Activated CD4-positive, alpha-beta T cell treated with anti-CD3 and anti-CD28 coated beads for 36 hours (primary cell): ENCODE measurements at regions not wholly inside any gene's neighbourhood (a gene's known extent, or its start where the extent isn't known, plus 50 kb on each side); places are given as distances from the start of the nearest gene placed in this dataset.

Source experiments
- ATAC-seq: fragments of 200-7000 bp; cut with Tn5 transposase; one replicate; pipeline ENCODE4 v1.10.0; 2021; ENCODE audit warnings: mild to moderate bottlenecking, moderate library complexity
- CTCF ChIA-PET: fragments of 350-600 bp; sonication (Branson Sonifier 250); formaldehyde crosslinking; loops from one replicate; lab custom pipeline; 2021; ENCODE audit warnings: antibody characterized with exemption; lab: Charles Lee
- POLR2A ChIA-PET: fragments of 350-600 bp; sonication (Branson Sonifier 250); formaldehyde crosslinking; loops from one replicate; lab custom pipeline; 2021; ENCODE audit warnings: antibody characterized with exemption, inconsistent platforms; lab: Charles Lee
- DNase-seq: peaks from one replicate; pipeline ENCODE4 v3.0.0-alpha.2; 2020
- H3K27ac Mint-ChIP-seq: one replicate; pipeline ENCODE4 v1.8.0; 2021; ENCODE audit warnings: mixed read lengths
- H3K27me3 Mint-ChIP-seq: one replicate; pipeline ENCODE4 v1.8.0; 2021; ENCODE audit warnings: mixed read lengths
- H3K36me3 Mint-ChIP-seq: one replicate; pipeline ENCODE4 v1.8.0; 2021; ENCODE audit warnings: low read depth, mixed read lengths
- H3K4me1 Mint-ChIP-seq: one replicate; pipeline ENCODE4 v1.8.0; 2021; ENCODE audit warnings: mixed read lengths
- H3K4me3 Mint-ChIP-seq: one replicate; pipeline ENCODE4 v1.8.0; 2021; ENCODE audit warnings: mild to moderate bottlenecking, moderate library complexity, mixed read lengths
- H3K9me3 Mint-ChIP-seq: one replicate; pipeline ENCODE4 v1.8.0; 2021; ENCODE audit warnings: low read depth, mixed read lengths
- intact Hi-C, 2 experiments: fragments of 100-400 bp; cut with DNase I in 1 of 2; cut with micrococcal nuclease in 1 of 2; formaldehyde crosslinking; loops; one replicate each; pipeline versions ENCODE4 v1.14.2 to v1.15.1; 2022 to 2024; cut with DNase I, micrococcal nuclease

GRCh38 chr5:116377276-116378006, 197.2 kb downstream of the SEMA6A start:
- peaks cover 5% of the 10 kb centered on the region for H3K4me1 Mint-ChIP-seq
- no peaks in the 10 kb centered on the region for H3K9me3 Mint-ChIP-seq
- POLR2A ChIA-PET = no interaction called here
- intact Hi-C loops = no loop called here
- CTCF ChIA-PET = no interaction called here
- no peaks in the 10 kb centered on the region for H3K27me3 Mint-ChIP-seq
- DNase-seq (no peak), ATAC-seq (no peak)
- H3K4me3 Mint-ChIP-seq = no peak overlapping the region
- peaks cover 19% of the 10 kb centered on the region for H3K36me3 Mint-ChIP-seq
- no peak overlapping the region for H3K27ac Mint-ChIP-seq

GRCh38 chr5:116375926-116376325, 198.7 kb downstream of the SEMA6A start:
- no peaks in the 10 kb centered on the region for H3K9me3 Mint-ChIP-seq
- CTCF ChIA-PET = no interaction called here
- H3K4me3 Mint-ChIP-seq = no peak overlapping the region
- peaks cover 10% of the 10 kb centered on the region for H3K4me1 Mint-ChIP-seq
- intact Hi-C loops = no loop called here
- H3K27ac Mint-ChIP-seq = no peak overlapping the region
- peaks cover 8% of the 10 kb centered on the region for H3K36me3 Mint-ChIP-seq
- DNase-seq = no peak
- H3K27me3 Mint-ChIP-seq = no peaks in the 10 kb centered on the region
- ATAC-seq = no peak
- POLR2A ChIA-PET = no interaction called here

- Mint-ChIP-seq H3K4me1 (peaks cover 20% of the 10 kb centered on the region), H3K27ac (no peak overlapping the region), H3K9me3 (no peaks in the 10 kb centered on the region), H3K36me3 (peaks cover 8% of the 10 kb centered on the region), H3K27me3 (no peaks in the 10 kb centered on the region), H3K4me3 (no peak overlapping the region)
- ChIA-PET CTCF (no interaction called here), POLR2A (no interaction called here)
- intact Hi-C loops = no loop called here
- ATAC-seq (no peak), DNase-seq (no peak)
Measured at GRCh38 chr5:116374434-116374852, 200.2 kb downstream of the SEMA6A start.

GRCh38 chr5:116372931-116373597, 201.6 kb downstream of the SEMA6A start:
- Mint-ChIP-seq H3K27me3 (no peaks in the 10 kb centered on the region), H3K36me3 (peaks cover 5% of the 10 kb centered on the region), H3K4me1 (peaks cover 24% of the 10 kb centered on the region), H3K27ac (no peak overlapping the region), H3K4me3 (no peak overlapping the region), H3K9me3 (no peaks in the 10 kb centered on the region)
- ChIA-PET POLR2A (no interaction called here), CTCF (no interaction called here)
- DNase-seq (no peak), ATAC-seq (peak; percentile 63)
- intact Hi-C loops = no loop called here

GRCh38 chr5:116371935-116372334, 202.7 kb downstream of the SEMA6A start:
- Mint-ChIP-seq H3K9me3 (no peaks in the 10 kb centered on the region), H3K36me3 (peaks cover 5% of the 10 kb centered on the region), H3K4me3 (no peak overlapping the region), H3K27me3 (no peaks in the 10 kb centered on the region), H3K27ac (no peak overlapping the region), H3K4me1 (peaks cover 24% of the 10 kb centered on the region)
- CTCF ChIA-PET = no interaction called here
- intact Hi-C loops = no loop called here
- no peak for DNase-seq
- no peak for ATAC-seq
- POLR2A ChIA-PET = no interaction called here

- no peak overlapping the region for H3K27ac Mint-ChIP-seq
- no peaks in the 10 kb centered on the region for H3K9me3 Mint-ChIP-seq
- H3K36me3 Mint-ChIP-seq = peaks cover 5% of the 10 kb centered on the region
- ChIA-PET POLR2A (interaction anchor here (0.5 kb wide), 1 partner anchor 396 kb away, joined by 3 read pairs; no protein-coding TSS in a partner anchor), CTCF (interaction anchor here (0.6 to 0.7 kb wide), 2 partner anchors 69 to 943 kb away, joined by 3 read pairs; no protein-coding TSS in a partner anchor)
- no peak for ATAC-seq
- H3K4me1 Mint-ChIP-seq = peaks cover 24% of the 10 kb centered on the region
- no peaks in the 10 kb centered on the region for H3K27me3 Mint-ChIP-seq
- intact Hi-C loops = no loop called here
- no peak overlapping the region for H3K4me3 Mint-ChIP-seq
- DNase-seq = no peak
Measured at GRCh38 chr5:116371431-116371830, 203.2 kb downstream of the SEMA6A start.

GRCh38 chr5:116370886-116371285, 203.7 kb downstream of the SEMA6A start:
- no peak overlapping the region for H3K4me3 Mint-ChIP-seq
- ChIA-PET POLR2A (interaction anchor here (0.5 kb wide), 1 partner anchor 396 kb away, joined by 3 read pairs; no protein-coding TSS in a partner anchor), CTCF (interaction anchor here (0.6 to 0.7 kb wide), 2 partner anchors 70 to 943 kb away, joined by 3 read pairs; no protein-coding TSS in a partner anchor)

GRCh38 chr5:116370149-116370548, 204.5 kb downstream of the SEMA6A start:
- Mint-ChIP-seq H3K4me1 (peaks cover 24% of the 10 kb centered on the region), H3K36me3 (peaks cover 8% of the 10 kb centered on the region), H3K27ac (no peak overlapping the region), H3K9me3 (no peaks in the 10 kb centered on the region), H3K4me3 (no peak overlapping the region), H3K27me3 (no peaks in the 10 kb centered on the region)
- ChIA-PET CTCF (no interaction called here), POLR2A (no interaction called here)
- DNase-seq (no peak), ATAC-seq (no peak)
- intact Hi-C loops = no loop called here

More at GRCh38 chr5:116370886-116371285, 203.7 kb downstream of the SEMA6A start:
- H3K27ac Mint-ChIP-seq = no peak overlapping the region
- intact Hi-C loops = no loop called here
- H3K9me3 Mint-ChIP-seq = no peaks in the 10 kb centered on the region
- H3K4me1 Mint-ChIP-seq = peaks cover 24% of the 10 kb centered on the region
- H3K36me3 Mint-ChIP-seq = peaks cover 5% of the 10 kb centered on the region
- no peaks in the 10 kb centered on the region for H3K27me3 Mint-ChIP-seq
- DNase-seq = no peak
- ATAC-seq = no peak

- Mint-ChIP-seq H3K9me3 (no peaks in the 10 kb centered on the region), H3K4me3 (no peak overlapping the region)
- CTCF ChIA-PET = interaction anchor here (0.9 kb wide), 1 partner anchor 10 kb away, joined by 3 read pairs; no protein-coding TSS in a partner anchor
Measured at GRCh38 chr5:116365006-116365496, 209.6 kb downstream of the SEMA6A start.

GRCh38 chr5:116363780-116364179, 210.8 kb downstream of the SEMA6A start:
- ATAC-seq (no peak), DNase-seq (no peak)
- ChIA-PET POLR2A (no interaction called here), CTCF (no interaction called here)
- intact Hi-C loops = no loop called here
- no peaks in the 10 kb centered on the region for H3K4me1 Mint-ChIP-seq
- no peak overlapping the region for H3K27ac Mint-ChIP-seq
- no peak overlapping the region for H3K4me3 Mint-ChIP-seq
- no peaks in the 10 kb centered on the region for H3K9me3 Mint-ChIP-seq
- peaks cover 10% of the 10 kb centered on the region for H3K36me3 Mint-ChIP-seq
- no peaks in the 10 kb centered on the region for H3K27me3 Mint-ChIP-seq

More at GRCh38 chr5:116365006-116365496, 209.6 kb downstream of the SEMA6A start:
- H3K27ac Mint-ChIP-seq = no peak overlapping the region
- intact Hi-C loops = no loop called here
- H3K27me3 Mint-ChIP-seq = no peaks in the 10 kb centered on the region
- ATAC-seq (no peak), DNase-seq (no peak)
- H3K4me1 Mint-ChIP-seq = peaks cover 7% of the 10 kb centered on the region
- peaks cover 10% of the 10 kb centered on the region for H3K36me3 Mint-ChIP-seq
- POLR2A ChIA-PET = no interaction called here

GRCh38 chr5:116361979-116362577, 212.5 kb downstream of the SEMA6A start:
- peaks cover 10% of the 10 kb centered on the region for H3K36me3 Mint-ChIP-seq
- H3K9me3 Mint-ChIP-seq = no peaks in the 10 kb centered on the region
- H3K4me3 Mint-ChIP-seq = no peak overlapping the region
- intact Hi-C loops = no loop called here
- H3K27ac Mint-ChIP-seq = no peak overlapping the region
- H3K27me3 Mint-ChIP-seq = no peaks in the 10 kb centered on the region
- no peak for DNase-seq
- ChIA-PET POLR2A (no interaction called here), CTCF (no interaction called here)
- no peaks in the 10 kb centered on the region for H3K4me1 Mint-ChIP-seq
- ATAC-seq = no peak
